ENCODE measurements at regions not wholly inside any gene's neighbourhood (a gene's known extent, or its start where the extent isn't known, plus 50 kb on each side); places are given as distances from the start of the nearest gene placed in this dataset.

- Histone ChIP-seq H3K36me3 (no peaks in the 10 kb centered on the region), H3K27ac (peak overlapping the region; percentile 81), H3K4me1 (ENCODE audit: control insufficient read depth in 1 of 2, insufficient read depth in 1 of 2, low read depth in 1 of 2, low read length in 1 of 2) (peaks cover 23 to 34% of the 10 kb centered on the region in 2 experiments), H3K27me3 (no peaks in the 10 kb centered on the region), H3K4me3 (ENCODE audit: low read depth in 1 of 2, low read length in 1 of 2) (peak overlapping the region in 1 of 2 experiments; percentile 39), H3K9me3 (no peaks in the 10 kb centered on the region)
- no peak for TF ChIP-seq CTCF (IDR thresholded peaks at IDR 0.05)
Measured at GRCh38 chr17:77343031-77343800, 202.4 kb downstream of the SEC14L1 start.

GRCh38 chr17:77344038-77344437 lies 203.3 kb downstream of the SEC14L1 start:
- Histone ChIP-seq H3K4me3 (ENCODE audit: low read depth in 1 of 2, low read length in 1 of 2) (no peak overlapping the region), H3K36me3 (no peaks in the 10 kb centered on the region), H3K4me1 (ENCODE audit: control insufficient read depth in 1 of 2, insufficient read depth in 1 of 2, low read depth in 1 of 2, low read length in 1 of 2) (peaks cover 23 to 34% of the 10 kb centered on the region in 2 experiments), H3K27ac (no peak overlapping the region), H3K27me3 (no peaks in the 10 kb centered on the region), H3K9me3 (no peaks in the 10 kb centered on the region)
- no peak for TF ChIP-seq CTCF (IDR thresholded peaks at IDR 0.05)

GRCh38 chr17:77345260-77345910 lies 204.6 kb downstream of the SEC14L1 start:
- Histone ChIP-seq H3K4me1 (ENCODE audit: control insufficient read depth in 1 of 2, insufficient read depth in 1 of 2, low read depth in 1 of 2, low read length in 1 of 2) (peaks cover 23 to 33% of the 10 kb centered on the region in 2 experiments), H3K4me3 (ENCODE audit: low read depth in 1 of 2, low read length in 1 of 2) (no peak overlapping the region), H3K9me3 (no peaks in the 10 kb centered on the region), H3K36me3 (no peaks in the 10 kb centered on the region), H3K27ac (no peak overlapping the region), H3K27me3 (no peaks in the 10 kb centered on the region)
- no peak for TF ChIP-seq CTCF (IDR thresholded peaks at IDR 0.05)

- Histone ChIP-seq H3K4me1 (ENCODE audit: control insufficient read depth in 1 of 2, insufficient read depth in 1 of 2, low read depth in 1 of 2, low read length in 1 of 2) (peaks cover 18 to 19% of the 10 kb centered on the region in 2 experiments), H3K4me3 (ENCODE audit: low read depth in 1 of 2, low read length in 1 of 2) (no peak overlapping the region), H3K36me3 (no peaks in the 10 kb centered on the region), H3K9me3 (no peaks in the 10 kb centered on the region), H3K27ac (no peak overlapping the region), H3K27me3 (no peaks in the 10 kb centered on the region)
- TF ChIP-seq CTCF (IDR thresholded peaks at IDR 0.05) = no peak
Measured at GRCh38 chr17:77346765-77347164, 206.0 kb downstream of the SEC14L1 start.

GRCh38 chr17:77347544-77347943 lies 206.8 kb downstream of the SEC14L1 start:
- Histone ChIP-seq H3K27me3 (no peaks in the 10 kb centered on the region), H3K27ac (no peak overlapping the region), H3K9me3 (no peaks in the 10 kb centered on the region), H3K4me1 (ENCODE audit: control insufficient read depth in 1 of 2, insufficient read depth in 1 of 2, low read depth in 1 of 2, low read length in 1 of 2) (peaks cover 10 to 12% of the 10 kb centered on the region in 2 experiments), H3K4me3 (ENCODE audit: low read depth in 1 of 2, low read length in 1 of 2) (no peak overlapping the region), H3K36me3 (no peaks in the 10 kb centered on the region)
- TF ChIP-seq CTCF (IDR thresholded peaks at IDR 0.05) = no peak

Measured in neutrophil (primary cell).